HG03280 (cell line): ENCODE measurements at regions not wholly inside any gene's neighbourhood (a gene's known extent, or its start where the extent isn't known, plus 50 kb on each side); places are given as distances from the start of the nearest gene placed in this dataset.

Experiments used
- ATAC-seq: cut with Tn5 transposase; IDR thresholded peaks from one replicate; pipeline ENCODE4 v1.9.1; 2021; ENCODE audit warnings: mild to moderate bottlenecking, moderate library complexity; ENCODE audit not compliant: unreplicated experiment

- no peak for ATAC-seq
Observed at GRCh38 chr2:103809941-103810441, 1043.9 kb upstream of the POU3F3 start.

- no peak for ATAC-seq
Observed at GRCh38 chr2:103810875-103811274, 1043.0 kb upstream of the POU3F3 start.

GRCh38 chr2:103814016-103814415 is 1039.9 kb upstream of the POU3F3 start:
- no peak for ATAC-seq

- no peak for ATAC-seq
Observed at GRCh38 chr2:103815731-103816130, 1038.2 kb upstream of the POU3F3 start.

GRCh38 chr2:103817746-103818145 is 1036.2 kb upstream of the POU3F3 start:
- no peak for ATAC-seq

- ATAC-seq: no peak
Observed at GRCh38 chr2:103818176-103818575, 1035.7 kb upstream of the POU3F3 start.

GRCh38 chr2:103819599-103819998 is 1034.3 kb upstream of the POU3F3 start:
- no peak for ATAC-seq

GRCh38 chr2:103823847-103824246 is 1030.1 kb upstream of the POU3F3 start:
- no peak for ATAC-seq

GRCh38 chr2:103847276-103847675 is 1006.6 kb upstream of the POU3F3 start:
- no peak for ATAC-seq

- no peak for ATAC-seq
Observed at GRCh38 chr2:103859238-103859637, 994.7 kb upstream of the POU3F3 start.

- ATAC-seq: peak; percentile 56
Observed at GRCh38 chr2:103860016-103860415, 993.9 kb upstream of the POU3F3 start.

GRCh38 chr2:103868396-103868795 is 985.5 kb upstream of the POU3F3 start:
- ATAC-seq: no peak

- no peak for ATAC-seq
Observed at GRCh38 chr2:103873716-103874351, 980.1 kb upstream of the POU3F3 start.

- no peak for ATAC-seq
Observed at GRCh38 chr2:103875131-103875530, 978.8 kb upstream of the POU3F3 start.

- no peak for ATAC-seq
Observed at GRCh38 chr2:103875531-103875930, 978.4 kb upstream of the POU3F3 start.

GRCh38 chr2:103876611-103877010 is 977.3 kb upstream of the POU3F3 start:
- ATAC-seq: no peak

GRCh38 chr2:103879101-103879500 is 974.8 kb upstream of the POU3F3 start:
- ATAC-seq: no peak

GRCh38 chr2:103880081-103880834 is 973.7 kb upstream of the POU3F3 start:
- ATAC-seq: no peak

- ATAC-seq: no peak
Observed at GRCh38 chr2:103887625-103888024, 966.3 kb upstream of the POU3F3 start.

GRCh38 chr2:103896182-103896581 is 957.7 kb upstream of the POU3F3 start:
- ATAC-seq: no peak

GRCh38 chr2:103898561-103898960 is 955.4 kb upstream of the POU3F3 start:
- no peak for ATAC-seq

GRCh38 chr2:103902347-103902746 is 951.6 kb upstream of the POU3F3 start:
- ATAC-seq: no peak
